ENCODE measurements at regions not wholly inside any gene's neighbourhood (a gene's known extent, or its start where the extent isn't known, plus 50 kb on each side); places are given as distances from the start of the nearest gene placed in this dataset.
"Not testable (repeated sequence)": the region's sequence is repeated elsewhere in the genome, so short reads cannot be mapped to it uniquely, and the experiment has no call there.

DNA sequence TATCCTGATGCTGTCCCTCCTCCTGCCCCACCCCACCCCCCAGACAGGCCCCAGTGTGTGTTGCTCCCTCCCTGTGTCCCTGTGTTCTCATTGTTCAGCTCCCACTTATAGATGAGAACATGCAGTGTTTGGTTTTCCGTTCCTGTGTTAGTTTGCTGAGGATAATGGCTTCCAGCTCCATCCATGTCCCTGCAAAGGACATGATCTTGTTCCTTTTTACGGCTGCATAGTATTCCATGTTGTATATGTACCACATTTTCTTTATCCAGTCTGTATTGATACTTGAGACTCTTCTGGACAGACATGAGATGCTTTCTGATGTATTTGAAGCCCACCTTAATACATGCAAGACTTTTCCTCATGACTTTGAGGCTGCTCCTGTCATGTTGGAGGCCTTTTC lies 91.8 kb upstream of the USP9X start:
- TF ChIP-seq, protein P1, sequence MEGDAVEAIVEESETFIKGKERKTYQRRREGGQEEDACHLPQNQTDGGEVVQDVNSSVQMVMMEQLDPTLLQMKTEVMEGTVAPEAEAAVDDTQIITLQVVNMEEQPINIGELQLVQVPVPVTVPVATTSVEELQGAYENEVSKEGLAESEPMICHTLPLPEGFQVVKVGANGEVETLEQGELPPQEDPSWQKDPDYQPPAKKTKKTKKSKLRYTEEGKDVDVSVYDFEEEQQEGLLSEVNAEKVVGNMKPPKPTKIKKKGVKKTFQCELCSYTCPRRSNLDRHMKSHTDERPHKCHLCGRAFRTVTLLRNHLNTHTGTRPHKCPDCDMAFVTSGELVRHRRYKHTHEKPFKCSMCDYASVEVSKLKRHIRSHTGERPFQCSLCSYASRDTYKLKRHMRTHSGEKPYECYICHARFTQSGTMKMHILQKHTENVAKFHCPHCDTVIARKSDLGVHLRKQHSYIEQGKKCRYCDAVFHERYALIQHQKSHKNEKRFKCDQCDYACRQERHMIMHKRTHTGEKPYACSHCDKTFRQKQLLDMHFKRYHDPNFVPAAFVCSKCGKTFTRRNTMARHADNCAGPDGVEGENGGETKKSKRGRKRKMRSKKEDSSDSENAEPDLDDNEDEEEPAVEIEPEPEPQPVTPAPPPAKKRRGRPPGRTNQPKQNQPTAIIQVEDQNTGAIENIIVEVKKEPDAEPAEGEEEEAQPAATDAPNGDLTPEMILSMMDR (IDR thresholded peaks at IDR 0.05) = not testable (repeated sequence)
- not testable (repeated sequence) for TF ChIP-seq POLR2A (IDR thresholded peaks at IDR 0.05)

Data from thyroid gland (tissue), 4 donors.